NB4 (cell line): ENCODE measurements at regions not wholly inside any gene's neighbourhood (a gene's known extent, or its start where the extent isn't known, plus 50 kb on each side); places are given as distances from the start of the nearest gene placed in this dataset.

Experiments
- MAX ChIP-seq: IDR thresholded peaks from 2 replicates; pipeline ENCODE4 v1.6.1; 2011; ENCODE audit warnings: low read depth, low read length
- MYC ChIP-seq: IDR thresholded peaks from 2 replicates; pipeline ENCODE4 v1.6.1; 2011; ENCODE audit warnings: low read depth, low read length
- POLR2A ChIP-seq: IDR thresholded peaks from 2 replicates; pipeline ENCODE4 v1.6.1; 2011; ENCODE audit warnings: mild to moderate bottlenecking; ENCODE audit not compliant: insufficient read length; ENCODE audit errors: extremely low read depth
- TF ChIP-seq, protein P1 (sequence below): IDR thresholded peaks from one replicate; pipeline ENCODE4 v1.5.1; 2012; ENCODE audit warnings: low read depth, low read length

- TF ChIP-seq POLR2A = no peak
- TF ChIP-seq, protein P1, sequence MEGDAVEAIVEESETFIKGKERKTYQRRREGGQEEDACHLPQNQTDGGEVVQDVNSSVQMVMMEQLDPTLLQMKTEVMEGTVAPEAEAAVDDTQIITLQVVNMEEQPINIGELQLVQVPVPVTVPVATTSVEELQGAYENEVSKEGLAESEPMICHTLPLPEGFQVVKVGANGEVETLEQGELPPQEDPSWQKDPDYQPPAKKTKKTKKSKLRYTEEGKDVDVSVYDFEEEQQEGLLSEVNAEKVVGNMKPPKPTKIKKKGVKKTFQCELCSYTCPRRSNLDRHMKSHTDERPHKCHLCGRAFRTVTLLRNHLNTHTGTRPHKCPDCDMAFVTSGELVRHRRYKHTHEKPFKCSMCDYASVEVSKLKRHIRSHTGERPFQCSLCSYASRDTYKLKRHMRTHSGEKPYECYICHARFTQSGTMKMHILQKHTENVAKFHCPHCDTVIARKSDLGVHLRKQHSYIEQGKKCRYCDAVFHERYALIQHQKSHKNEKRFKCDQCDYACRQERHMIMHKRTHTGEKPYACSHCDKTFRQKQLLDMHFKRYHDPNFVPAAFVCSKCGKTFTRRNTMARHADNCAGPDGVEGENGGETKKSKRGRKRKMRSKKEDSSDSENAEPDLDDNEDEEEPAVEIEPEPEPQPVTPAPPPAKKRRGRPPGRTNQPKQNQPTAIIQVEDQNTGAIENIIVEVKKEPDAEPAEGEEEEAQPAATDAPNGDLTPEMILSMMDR = no peak
- no peak for TF ChIP-seq MAX
- TF ChIP-seq MYC = no peak
These were observed 239.8 kb downstream of the TBX18 start for GRCh38 chr6:84524636-84525035.
